ENCODE measurements at regions not wholly inside any gene's neighbourhood (a gene's known extent, or its start where the extent isn't known, plus 50 kb on each side); places are given as distances from the start of the nearest gene placed in this dataset.

GRCh38 chr17:83176623-83177583, 97.5 kb downstream of the METRNL start:
- Histone ChIP-seq H3K4me3 (ENCODE audit: low read depth, low read length) (no peak overlapping the region), H3K9me3 (no peaks in the 10 kb centered on the region), H3K27me3 (no peaks in the 10 kb centered on the region), H3K36me3 (no peaks in the 10 kb centered on the region), H3K4me1 (no peaks in the 10 kb centered on the region; the same call in 1 of the 2 replicates)
- DNase-seq = peak; percentile 3
- TF ChIP-seq, protein P1, sequence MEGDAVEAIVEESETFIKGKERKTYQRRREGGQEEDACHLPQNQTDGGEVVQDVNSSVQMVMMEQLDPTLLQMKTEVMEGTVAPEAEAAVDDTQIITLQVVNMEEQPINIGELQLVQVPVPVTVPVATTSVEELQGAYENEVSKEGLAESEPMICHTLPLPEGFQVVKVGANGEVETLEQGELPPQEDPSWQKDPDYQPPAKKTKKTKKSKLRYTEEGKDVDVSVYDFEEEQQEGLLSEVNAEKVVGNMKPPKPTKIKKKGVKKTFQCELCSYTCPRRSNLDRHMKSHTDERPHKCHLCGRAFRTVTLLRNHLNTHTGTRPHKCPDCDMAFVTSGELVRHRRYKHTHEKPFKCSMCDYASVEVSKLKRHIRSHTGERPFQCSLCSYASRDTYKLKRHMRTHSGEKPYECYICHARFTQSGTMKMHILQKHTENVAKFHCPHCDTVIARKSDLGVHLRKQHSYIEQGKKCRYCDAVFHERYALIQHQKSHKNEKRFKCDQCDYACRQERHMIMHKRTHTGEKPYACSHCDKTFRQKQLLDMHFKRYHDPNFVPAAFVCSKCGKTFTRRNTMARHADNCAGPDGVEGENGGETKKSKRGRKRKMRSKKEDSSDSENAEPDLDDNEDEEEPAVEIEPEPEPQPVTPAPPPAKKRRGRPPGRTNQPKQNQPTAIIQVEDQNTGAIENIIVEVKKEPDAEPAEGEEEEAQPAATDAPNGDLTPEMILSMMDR (IDR thresholded peaks at IDR 0.05; ENCODE audit: low read depth, low read length) = no peak

DNA sequence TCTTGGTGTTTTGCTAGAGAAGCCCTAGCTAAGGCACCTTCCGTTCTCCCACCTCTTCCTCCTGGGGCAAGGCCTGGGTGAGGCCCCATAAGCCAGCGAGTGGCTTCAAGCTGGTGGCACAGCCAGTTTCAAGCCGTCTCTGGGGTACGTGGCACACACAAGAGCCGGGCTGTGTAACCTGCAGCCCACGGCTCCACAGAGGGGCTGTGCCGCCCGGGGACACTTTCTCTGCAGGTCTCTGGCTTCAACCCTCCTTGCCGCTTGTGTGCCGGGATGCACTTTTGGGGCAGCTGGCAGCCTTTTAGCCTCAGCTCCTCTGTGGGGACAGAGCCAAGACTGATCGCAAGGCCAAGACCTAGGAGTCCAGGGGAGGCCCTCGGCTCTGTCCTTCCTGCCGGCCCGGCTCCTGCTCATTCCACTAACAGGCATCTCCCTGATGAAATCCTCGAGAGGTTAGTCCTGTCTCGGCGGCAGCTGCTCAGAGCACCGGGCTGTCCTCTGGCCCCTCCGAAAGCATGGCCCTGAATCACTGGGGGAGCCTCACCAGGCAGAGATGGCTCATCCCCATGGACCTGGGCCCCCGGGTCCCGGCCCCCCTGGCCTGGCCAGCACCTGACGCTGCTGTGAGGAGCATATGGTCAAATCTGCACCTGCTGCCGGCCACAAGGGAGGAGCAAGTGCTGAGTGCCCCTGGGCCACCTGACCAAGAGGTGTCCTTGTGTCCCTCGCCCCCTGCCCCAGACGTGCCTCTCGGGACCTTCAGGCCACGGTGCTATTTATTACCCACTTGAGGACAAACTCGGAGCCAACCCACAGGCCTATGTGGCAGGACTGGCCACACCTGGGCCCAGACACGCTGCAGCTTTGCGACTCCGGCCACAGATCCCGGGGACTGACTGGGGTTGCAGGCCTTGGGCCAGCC, 98.5 kb downstream of the METRNL start:
- DNase-seq = peak; percentile 4
- Histone ChIP-seq H3K36me3 (no peaks in the 10 kb centered on the region), H3K9me3 (no peaks in the 10 kb centered on the region), H3K4me3 (ENCODE audit: low read depth, low read length) (no peak overlapping the region), H3K4me1 (no peaks in the 10 kb centered on the region; the same call in 1 of the 2 replicates), H3K27me3 (no peaks in the 10 kb centered on the region)
- TF ChIP-seq, protein P1 (IDR thresholded peaks at IDR 0.05; ENCODE audit: low read depth, low read length) = no peak

GRCh38 chr17:83178533-83179304, 99.3 kb downstream of the METRNL start:
- no peaks in the 10 kb centered on the region; the same call in 1 of the 2 replicates for H3K4me1 ChIP-seq
- TF ChIP-seq, protein P1 (IDR thresholded peaks at IDR 0.05; ENCODE audit: low read depth, low read length) = no peak

GRCh38 chr17:83179374-83179773, 100.0 kb downstream of the METRNL start:
- H3K9me3 ChIP-seq = no peaks in the 10 kb centered on the region
- no peak overlapping the region for H3K4me3 ChIP-seq (ENCODE audit: low read depth, low read length)
- TF ChIP-seq, protein P1 (IDR thresholded peaks at IDR 0.05; ENCODE audit: low read depth, low read length) = no peak
- H3K36me3 ChIP-seq = no peaks in the 10 kb centered on the region
- H3K27me3 ChIP-seq = no peaks in the 10 kb centered on the region
- H3K4me1 ChIP-seq = no peaks in the 10 kb centered on the region; the same call in 1 of the 2 replicates
- DNase-seq = peak; percentile 2

More at GRCh38 chr17:83178533-83179304, 99.3 kb downstream of the METRNL start:
- Histone ChIP-seq H3K9me3 (no peaks in the 10 kb centered on the region), H3K27me3 (no peaks in the 10 kb centered on the region), H3K4me3 (ENCODE audit: low read depth, low read length) (no peak overlapping the region), H3K36me3 (no peaks in the 10 kb centered on the region)
- peak; percentile 3 for DNase-seq

- no peaks in the 10 kb centered on the region for H3K27me3 ChIP-seq
Measured at GRCh38 chr17:83179811-83180210, 100.4 kb downstream of the METRNL start.

More at GRCh38 chr17:83179811-83180210, 100.4 kb downstream of the METRNL start:
- Histone ChIP-seq H3K4me1 (no peaks in the 10 kb centered on the region), H3K9me3 (no peaks in the 10 kb centered on the region), H3K36me3 (no peaks in the 10 kb centered on the region), H3K4me3 (ENCODE audit: low read depth, low read length) (no peak overlapping the region)
- DNase-seq = peak; percentile 3
- TF ChIP-seq, protein P1 (IDR thresholded peaks at IDR 0.05; ENCODE audit: low read depth, low read length) = no peak
